ENCODE measurements at regions not wholly inside any gene's neighbourhood (a gene's known extent, or its start where the extent isn't known, plus 50 kb on each side); places are given as distances from the start of the nearest gene placed in this dataset.

GRCh38 chr5:155625897-155626543 lies 612.5 kb downstream of the KIF4B start:
- H3K36me3 ChIP-seq (ENCODE audit: insufficient read depth, low read length) = no peaks in the 10 kb centered on the region
- no peak overlapping the region for H3K27ac ChIP-seq (ENCODE audit: low read length)
- no peaks in the 10 kb centered on the region for H4K20me1 ChIP-seq (ENCODE audit: insufficient read depth, low read length)
- H3K9me3 ChIP-seq (ENCODE audit: insufficient read depth, low read length, severe bottlenecking) = no peaks in the 10 kb centered on the region
- no peaks in the 10 kb centered on the region for H3K4me1 ChIP-seq (ENCODE audit: insufficient read depth, low read length)
- H2AFZ ChIP-seq (ENCODE audit: low read depth, low read length) = no peak overlapping the region
- no peak overlapping the region for H3K9ac ChIP-seq (ENCODE audit: low read depth, low read length)
- H3K4me2 ChIP-seq (ENCODE audit: insufficient read depth, low read length) = no peak overlapping the region
- H3K4me3 ChIP-seq (ENCODE audit: low read depth in 1 of 2, low read length in 2 of 2) = no peak overlapping the region
- no peaks in the 10 kb centered on the region for H3K79me2 ChIP-seq (ENCODE audit: insufficient read depth, low read length)
- peaks cover 18% of the 10 kb centered on the region for H3K27me3 ChIP-seq (ENCODE audit: insufficient read depth, low read length, poor library complexity)
- no peak for ATAC-seq (ENCODE audit: insufficient read depth, low read depth)
- TF ChIP-seq EZH2 (IDR thresholded peaks at IDR 0.05; ENCODE audit: borderline replicate concordance, low read depth, low read length, severe bottlenecking) (no peak), CTCF (IDR thresholded peaks at IDR 0.05; ENCODE audit: borderline replicate concordance, extremely low read depth, low read length, poor library complexity, severe bottlenecking) (no peak)
- no peak for DNase-seq

- H3K27ac ChIP-seq (ENCODE audit: low read length) = no peak overlapping the region
- no peak overlapping the region for H2AFZ ChIP-seq (ENCODE audit: low read depth, low read length)
- no peaks in the 10 kb centered on the region for H3K9me3 ChIP-seq (ENCODE audit: insufficient read depth, low read length, severe bottlenecking)
- peaks cover 18% of the 10 kb centered on the region for H3K27me3 ChIP-seq (ENCODE audit: insufficient read depth, low read length, poor library complexity)
- no peak overlapping the region for H3K9ac ChIP-seq (ENCODE audit: low read depth, low read length)
- no peak for DNase-seq
- no peaks in the 10 kb centered on the region for H3K79me2 ChIP-seq (ENCODE audit: insufficient read depth, low read length)
- no peaks in the 10 kb centered on the region for H4K20me1 ChIP-seq (ENCODE audit: insufficient read depth, low read length)
- no peaks in the 10 kb centered on the region for H3K4me1 ChIP-seq (ENCODE audit: insufficient read depth, low read length)
- H3K4me3 ChIP-seq (ENCODE audit: low read depth in 1 of 2, low read length in 2 of 2) = no peak overlapping the region
- no peaks in the 10 kb centered on the region for H3K36me3 ChIP-seq (ENCODE audit: insufficient read depth, low read length)
- ATAC-seq (ENCODE audit: insufficient read depth, low read depth) = no peak
- no peak overlapping the region for H3K4me2 ChIP-seq (ENCODE audit: insufficient read depth, low read length)
- TF ChIP-seq EZH2 (IDR thresholded peaks at IDR 0.05; ENCODE audit: borderline replicate concordance, low read depth, low read length, severe bottlenecking) (no peak), CTCF (IDR thresholded peaks at IDR 0.05; ENCODE audit: borderline replicate concordance, extremely low read depth, low read length, poor library complexity, severe bottlenecking) (no peak)
Measured at GRCh38 chr5:155626592-155626991, 613.0 kb downstream of the KIF4B start.

GRCh38 chr5:155628346-155628745 lies 614.8 kb downstream of the KIF4B start:
- Histone ChIP-seq H3K27ac (ENCODE audit: low read length) (no peak overlapping the region), H3K4me1 (ENCODE audit: insufficient read depth, low read length) (no peaks in the 10 kb centered on the region), H3K4me3 (ENCODE audit: low read depth in 1 of 2, low read length in 2 of 2) (no peak overlapping the region), H3K79me2 (ENCODE audit: insufficient read depth, low read length) (no peaks in the 10 kb centered on the region), H2AFZ (ENCODE audit: low read depth, low read length) (no peak overlapping the region), H3K9ac (ENCODE audit: low read depth, low read length) (no peak overlapping the region), H4K20me1 (ENCODE audit: insufficient read depth, low read length) (no peaks in the 10 kb centered on the region), H3K36me3 (ENCODE audit: insufficient read depth, low read length) (no peaks in the 10 kb centered on the region), H3K9me3 (ENCODE audit: insufficient read depth, low read length, severe bottlenecking) (no peaks in the 10 kb centered on the region), H3K4me2 (ENCODE audit: insufficient read depth, low read length) (no peak overlapping the region), H3K27me3 (ENCODE audit: insufficient read depth, low read length, poor library complexity) (peaks cover 18% of the 10 kb centered on the region)
- ATAC-seq (ENCODE audit: insufficient read depth, low read depth) (no peak), DNase-seq (no peak)
- TF ChIP-seq EZH2 (IDR thresholded peaks at IDR 0.05; ENCODE audit: borderline replicate concordance, low read depth, low read length, severe bottlenecking) = no peak

GRCh38 chr5:155629597-155629996 lies 616.0 kb downstream of the KIF4B start:
- H2AFZ ChIP-seq (ENCODE audit: low read depth, low read length) = no peak overlapping the region
- TF ChIP-seq CTCF (IDR thresholded peaks at IDR 0.05; ENCODE audit: borderline replicate concordance, extremely low read depth, low read length, poor library complexity, severe bottlenecking) = no peak

More at GRCh38 chr5:155629597-155629996, 616.0 kb downstream of the KIF4B start:
- ATAC-seq (ENCODE audit: insufficient read depth, low read depth) = no peak
- Histone ChIP-seq H3K9ac (ENCODE audit: low read depth, low read length) (no peak overlapping the region), H3K36me3 (ENCODE audit: insufficient read depth, low read length) (no peaks in the 10 kb centered on the region), H3K27me3 (ENCODE audit: insufficient read depth, low read length, poor library complexity) (peaks cover 11% of the 10 kb centered on the region), H3K4me1 (ENCODE audit: insufficient read depth, low read length) (no peaks in the 10 kb centered on the region), H4K20me1 (ENCODE audit: insufficient read depth, low read length) (no peaks in the 10 kb centered on the region), H3K79me2 (ENCODE audit: insufficient read depth, low read length) (no peaks in the 10 kb centered on the region), H3K4me3 (ENCODE audit: low read depth in 1 of 2, low read length in 2 of 2) (no peak overlapping the region), H3K27ac (ENCODE audit: low read length) (no peak overlapping the region), H3K4me2 (ENCODE audit: insufficient read depth, low read length) (no peak overlapping the region), H3K9me3 (ENCODE audit: insufficient read depth, low read length, severe bottlenecking) (peaks cover 10% of the 10 kb centered on the region)
- no peak for DNase-seq

Measured in DND-41 (cell line).